B cell (primary cell): ENCODE measurements at regions not wholly inside any gene's neighbourhood (a gene's known extent, or its start where the extent isn't known, plus 50 kb on each side); places are given as distances from the start of the nearest gene placed in this dataset.

Experiments used
- ATAC-seq: fragments of 200-7000 bp; cut with Tn5 transposase; one replicate; pipeline ENCODE4 v1.10.0; 2021; ENCODE audit warnings: low read depth, mild to moderate bottlenecking, moderate number of reproducible peaks, moderate library complexity
- CTCF ChIA-PET: fragments of 350-600 bp; sonication (Branson Sonifier 250); formaldehyde crosslinking; loops from one replicate; lab custom pipeline; 2021; ENCODE audit warnings: antibody characterized with exemption, inconsistent platforms; lab: Charles Lee
- POLR2A ChIA-PET: fragments of 350-600 bp; sonication (Branson Sonifier 250); formaldehyde crosslinking; loops from one replicate; lab custom pipeline; 2021; ENCODE audit warnings: antibody characterized with exemption; lab: Charles Lee
- DNase-seq: peaks from one replicate; pipeline ENCODE4 v3.0.0; 2013
- H2AFZ ChIP-seq: 2 replicates; pipeline ENCODE4 v1.6.1; 2012; ENCODE audit warnings: mild to moderate bottlenecking, low read depth, low read length; ENCODE audit not compliant: insufficient read depth, poor library complexity, severe bottlenecking
- H3K27ac ChIP-seq, 2 donors: 1 replicate in 1 of 2; 2 replicates in 1 of 2; pipeline ENCODE4 v1.5.1; 2012 to 2013; ENCODE audit warnings: low read length in 2 of 2, mild to moderate bottlenecking in 2 of 2, moderate library complexity in 1 of 2
- H3K27me3 ChIP-seq, 4 experiments: fragments of 200-600 bp in 1 of 4; sonication (generic) in 1 of 4; replicated peaks in 1 of 4; 1 replicate in 2 of 4; 2 replicates in 2 of 4; pipeline versions ENCODE4 v1.6.1 to v1.7.0; 2013 to 2016; ENCODE audit warnings: low read length in 3 of 4, mild to moderate bottlenecking in 2 of 4, mixed read lengths in 1 of 4, moderate library complexity in 1 of 4; ENCODE audit not compliant: insufficient read depth in 4 of 4, control insufficient read depth in 3 of 4; ENCODE audit errors: control extremely low read depth in 1 of 4
- H3K36me3 ChIP-seq, 2 experiments: replicated peaks in 1 of 2; 1 replicate in 1 of 2; 2 replicates in 1 of 2; pipeline versions ENCODE4 v1.6.1 to v1.7.1; 2013; ENCODE audit warnings: low read length in 1 of 2; ENCODE audit not compliant: insufficient read depth in 2 of 2, control insufficient read depth in 1 of 2; ENCODE audit errors: control extremely low read depth in 1 of 2, extremely low read depth in 1 of 2
- H3K4me1 ChIP-seq, 2 donors: fragments of 200-600 bp in 1 of 2; sonication (generic) in 1 of 2; 1 replicate in 1 of 2; 2 replicates in 1 of 2; pipeline versions ENCODE4 v1.5.1 to v1.6.1; 2013 to 2017; ENCODE audit warnings: low read length in 2 of 2; ENCODE audit not compliant: control insufficient read depth in 2 of 2, insufficient read depth in 2 of 2
- H3K4me2 ChIP-seq: replicated peaks from 2 replicates; pipeline ENCODE3; 2012; ENCODE audit warnings: mild to moderate bottlenecking, low read depth, low read length; ENCODE audit not compliant: poor library complexity, severe bottlenecking
- H3K4me3 ChIP-seq, 5 experiments: fragments of 200-600 bp in 1 of 5; sonication (generic) in 1 of 5; 1 replicate in 3 of 5; 2 replicates in 2 of 5; pipeline versions ENCODE4 v1.5.1 to v1.7.0; 2011 to 2016; ENCODE audit warnings: low read length in 4 of 5, mild to moderate bottlenecking in 4 of 5, low read depth in 2 of 5, control low read depth in 1 of 5, moderate library complexity in 1 of 5; ENCODE audit not compliant: insufficient read depth in 1 of 5; ENCODE audit errors: control extremely low read depth in 1 of 5, extremely low read depth in 1 of 5
- H3K79me2 ChIP-seq: fragments of 200-600 bp; sonication (generic); one replicate; pipeline ENCODE4 v1.6.0; 2016; ENCODE audit warnings: low read length; ENCODE audit not compliant: control insufficient read depth, insufficient read depth
- H3K9ac ChIP-seq: fragments of 200-600 bp; sonication (generic); 2 replicates; pipeline ENCODE4 v1.6.1; 2017; ENCODE audit warnings: mild to moderate bottlenecking, low read length, moderate library complexity
- H3K9me3 ChIP-seq, 3 donors: one replicate each; pipeline versions ENCODE4 v1.6.1 to v1.7.1; 2013; ENCODE audit warnings: low read length in 2 of 3; ENCODE audit not compliant: control insufficient read depth in 2 of 3, insufficient read depth in 1 of 3; ENCODE audit errors: control extremely low read depth in 1 of 3
- H4K20me1 ChIP-seq: 2 replicates; pipeline ENCODE4 v1.6.0; 2012; ENCODE audit warnings: mild to moderate bottlenecking, low read length; ENCODE audit not compliant: insufficient read depth, control insufficient read depth, poor library complexity, severe bottlenecking
- H3K27ac Mint-ChIP-seq: one replicate; pipeline ENCODE4 v1.8.0; 2021; ENCODE audit warnings: mixed read lengths
- H3K27me3 Mint-ChIP-seq: one replicate; pipeline ENCODE4 v1.8.0; 2021; ENCODE audit warnings: mixed read lengths
- H3K4me1 Mint-ChIP-seq: one replicate; pipeline ENCODE4 v1.8.0; 2021; ENCODE audit warnings: mixed read lengths
- H3K4me3 Mint-ChIP-seq: one replicate; pipeline ENCODE4 v1.8.0; 2021; ENCODE audit warnings: mixed read lengths
- H3K9me3 Mint-ChIP-seq: one replicate; pipeline ENCODE4 v1.8.0; 2022; ENCODE audit warnings: mixed read lengths; ENCODE audit not compliant: insufficient read depth
- CTCF ChIP-seq: fragments of 200-600 bp; IDR thresholded peaks from one replicate; pipeline ENCODE4 v1.8.0; 2022; ENCODE audit warnings: antibody characterized with exemption, mild to moderate bottlenecking
- EZH2 ChIP-seq: IDR thresholded peaks from 2 replicates; pipeline ENCODE4 v1.6.1; 2012; ENCODE audit warnings: borderline replicate concordance, low read depth, mild to moderate bottlenecking, moderate library complexity, low read length; ENCODE audit not compliant: insufficient read depth, poor library complexity, severe bottlenecking
- WGBS: methylation state at CpG from one replicate; pipeline ENCODE4 v1.1.5; 2013; ENCODE audit warnings: missing lambda C conversion rate; ENCODE audit not compliant: insufficient coverage; 5-methylcytosine and 5-hydroxymethylcytosine counted together
- intact Hi-C: fragments of 100-400 bp; cut with micrococcal nuclease; formaldehyde crosslinking; loops from one replicate; pipeline ENCODE4 v1.10.0; 2022

- Histone ChIP-seq H3K9me3 (peaks cover 0 to 1% (median 0%) of the 10 kb centered on the region in 3 donors), H3K27ac (no peak overlapping the region), H3K27me3 (no peaks in the 10 kb centered on the region), H3K79me2 (no peaks in the 10 kb centered on the region), H2AFZ (no peak overlapping the region), H4K20me1 (no peaks in the 10 kb centered on the region), H3K9ac (no peak overlapping the region), H3K4me1 (no peaks in the 10 kb centered on the region), H3K36me3 (no peaks in the 10 kb centered on the region), H3K4me3 (no peak overlapping the region), H3K4me2 (no peak overlapping the region)
- ChIA-PET POLR2A (no interaction called here), CTCF (no interaction called here)
- Mint-ChIP-seq H3K4me3 (no peak overlapping the region), H3K9me3 (peaks cover 7% of the 10 kb centered on the region), H3K4me1 (no peaks in the 10 kb centered on the region), H3K27ac (no peak overlapping the region), H3K27me3 (no peaks in the 10 kb centered on the region)
- WGBS = 64% methylated on average over 2 of the region's 5 CpGs
- intact Hi-C loops = no loop called here
- no peak for TF ChIP-seq EZH2
- no peak for TF ChIP-seq CTCF
- no peak for ATAC-seq
- no peak for DNase-seq
These were observed 227.9 kb downstream of the ALG10B start for GRCh38 chr12:38544330-38545066.

- Mint-ChIP-seq H3K27ac (no peak overlapping the region), H3K9me3 (peaks cover 7% of the 10 kb centered on the region), H3K4me1 (no peaks in the 10 kb centered on the region), H3K4me3 (no peak overlapping the region), H3K27me3 (no peaks in the 10 kb centered on the region)
- no peaks in the 10 kb centered on the region for H3K27me3 ChIP-seq
- H3K27ac ChIP-seq = no peak overlapping the region
- intact Hi-C loops = no loop called here
- no peak overlapping the region for H3K4me2 ChIP-seq
- H2AFZ ChIP-seq = no peak overlapping the region
- ATAC-seq (no peak), DNase-seq (no peak)
- no CpG with 5 or more reads among the region's 1 CpG for WGBS
- no peaks in the 10 kb centered on the region for H3K36me3 ChIP-seq
- no peaks in the 10 kb centered on the region for H3K79me2 ChIP-seq
- no peaks in the 10 kb centered on the region for H4K20me1 ChIP-seq
- no peak overlapping the region for H3K4me3 ChIP-seq
- TF ChIP-seq CTCF (no peak), EZH2 (no peak)
- POLR2A ChIA-PET = no interaction called here
- H3K9ac ChIP-seq = no peak overlapping the region
- H3K9me3 ChIP-seq = peaks cover 0 to 1% (median 0%) of the 10 kb centered on the region in 3 donors
- CTCF ChIA-PET = no interaction called here
- no peaks in the 10 kb centered on the region for H3K4me1 ChIP-seq
These were observed 231.0 kb downstream of the ALG10B start for GRCh38 chr12:38547586-38547985.
